SK-N-SH treated with all-trans-retinoic acid at 6 μM for 48 hours (cell line): ENCODE measurements at regions not wholly inside any gene's neighbourhood (a gene's known extent, or its start where the extent isn't known, plus 50 kb on each side); places are given as distances from the start of the nearest gene placed in this dataset.

Experiments
- ATAC-seq: fragments of 200-7000 bp; cut with Tn5 transposase; 3 replicates; pipeline ENCODE4 v1.9.1; 2020; ENCODE audit warnings: mild to moderate bottlenecking, moderate library complexity
- ARNTL ChIP-seq: fragments of 450-650 bp; formaldehyde crosslinking; IDR thresholded peaks from 2 replicates; pipeline ENCODE4 v1.5.0; 2020; ENCODE audit warnings: low read depth, mild to moderate bottlenecking, moderate library complexity, borderline replicate concordance
- CSDC2 ChIP-seq: fragments of 250-450 bp; sonication (Bioruptor Pico); IDR thresholded peaks from 2 replicates; pipeline ENCODE4 v1.5.0; 2020; ENCODE audit warnings: mild to moderate bottlenecking, moderate library complexity
- ESRRG ChIP-seq: fragments of 250-450 bp; sonication (Bioruptor Pico); IDR thresholded peaks from 2 replicates; pipeline ENCODE4 v1.6.1; 2021; ENCODE audit warnings: mild to moderate bottlenecking
- GLIS3 ChIP-seq: fragments of 250-450 bp; sonication (Bioruptor Pico); IDR thresholded peaks from 2 replicates; pipeline ENCODE4 v1.5.0; 2020; ENCODE audit warnings: mild to moderate bottlenecking, moderate library complexity
- ISL1 ChIP-seq: fragments of 250-450 bp; sonication (Bioruptor Pico); IDR thresholded peaks from 2 replicates; pipeline ENCODE4 v2.1.2; 2022; ENCODE audit warnings: mild to moderate bottlenecking, moderate library complexity
- PPARA ChIP-seq: fragments of 250-450 bp; sonication (Bioruptor Pico); IDR thresholded peaks from 2 replicates; pipeline ENCODE4 v1.5.0; 2020; ENCODE audit warnings: mild to moderate bottlenecking, borderline replicate concordance
- RARB ChIP-seq: fragments of 250-450 bp; sonication (Bioruptor Pico); IDR thresholded peaks from 2 replicates; pipeline ENCODE4 v1.8.0; 2021; ENCODE audit warnings: mild to moderate bottlenecking, moderate library complexity
- SNAI2 ChIP-seq: fragments of 250-450 bp; sonication (Bioruptor Pico); IDR thresholded peaks from 2 replicates; pipeline ENCODE4 v1.5.0; 2020; ENCODE audit warnings: mild to moderate bottlenecking, moderate library complexity
- TCF4 ChIP-seq: fragments of 250-450 bp; sonication (Bioruptor Pico); IDR thresholded peaks from 2 replicates; pipeline ENCODE4 v1.8.0; 2021; ENCODE audit warnings: mild to moderate bottlenecking, moderate library complexity, borderline replicate concordance
- TOX ChIP-seq: fragments of 250-450 bp; sonication (Bioruptor Pico); IDR thresholded peaks from 2 replicates; pipeline ENCODE4 v1.8.0; 2021; ENCODE audit warnings: mild to moderate bottlenecking, moderate library complexity, borderline replicate concordance
- ZC3H10 ChIP-seq: fragments of 250-450 bp; sonication (Bioruptor Pico); IDR thresholded peaks from 2 replicates; pipeline ENCODE4 v1.5.1; 2021; ENCODE audit warnings: mild to moderate bottlenecking, moderate library complexity
- ZFP3 ChIP-seq: fragments of 250-450 bp; sonication (Bioruptor Pico); IDR thresholded peaks from 2 replicates; pipeline ENCODE4 v1.5.0; 2020; ENCODE audit warnings: mild to moderate bottlenecking, moderate library complexity
- ZNF565 ChIP-seq: fragments of 450-650 bp; formaldehyde crosslinking; conservative IDR thresholded peaks from 2 replicates; pipeline ENCODE4 v1.5.0; 2020; ENCODE audit warnings: low read depth, mild to moderate bottlenecking, moderate library complexity
- ZNF70 ChIP-seq: fragments of 450-650 bp; formaldehyde crosslinking; IDR thresholded peaks from 2 replicates; pipeline ENCODE4 v1.5.0; 2020; ENCODE audit warnings: mild to moderate bottlenecking, moderate library complexity
- ZNF8 ChIP-seq: fragments of 450-650 bp; formaldehyde crosslinking; IDR thresholded peaks from 2 replicates; pipeline ENCODE4 v1.5.0; 2020; ENCODE audit warnings: mild to moderate bottlenecking, moderate library complexity
- TF ChIP-seq, protein P1 (sequence below): fragments of 250-450 bp; sonication (Bioruptor Pico); IDR thresholded peaks from 2 replicates; pipeline ENCODE4 v1.8.0; 2021; ENCODE audit warnings: low read depth, mild to moderate bottlenecking, moderate library complexity, borderline replicate concordance
- TF ChIP-seq, protein P2 (sequence below): fragments of 250-450 bp; sonication (Bioruptor Pico); IDR thresholded peaks from 2 replicates; pipeline ENCODE4 v1.5.1; 2020; ENCODE audit warnings: low read depth, mild to moderate bottlenecking, moderate library complexity
- TF ChIP-seq, protein P3 (sequence below): fragments of 250-450 bp; sonication (Bioruptor Pico); IDR thresholded peaks from 2 replicates; pipeline ENCODE4 v1.5.1; 2021; ENCODE audit warnings: mild to moderate bottlenecking, moderate library complexity
- TF ChIP-seq, protein P4 (sequence below): fragments of 250-450 bp; sonication (Bioruptor Pico); IDR thresholded peaks from 2 replicates; pipeline ENCODE4 v1.5.0; 2020; ENCODE audit warnings: mild to moderate bottlenecking, moderate library complexity

DNA sequence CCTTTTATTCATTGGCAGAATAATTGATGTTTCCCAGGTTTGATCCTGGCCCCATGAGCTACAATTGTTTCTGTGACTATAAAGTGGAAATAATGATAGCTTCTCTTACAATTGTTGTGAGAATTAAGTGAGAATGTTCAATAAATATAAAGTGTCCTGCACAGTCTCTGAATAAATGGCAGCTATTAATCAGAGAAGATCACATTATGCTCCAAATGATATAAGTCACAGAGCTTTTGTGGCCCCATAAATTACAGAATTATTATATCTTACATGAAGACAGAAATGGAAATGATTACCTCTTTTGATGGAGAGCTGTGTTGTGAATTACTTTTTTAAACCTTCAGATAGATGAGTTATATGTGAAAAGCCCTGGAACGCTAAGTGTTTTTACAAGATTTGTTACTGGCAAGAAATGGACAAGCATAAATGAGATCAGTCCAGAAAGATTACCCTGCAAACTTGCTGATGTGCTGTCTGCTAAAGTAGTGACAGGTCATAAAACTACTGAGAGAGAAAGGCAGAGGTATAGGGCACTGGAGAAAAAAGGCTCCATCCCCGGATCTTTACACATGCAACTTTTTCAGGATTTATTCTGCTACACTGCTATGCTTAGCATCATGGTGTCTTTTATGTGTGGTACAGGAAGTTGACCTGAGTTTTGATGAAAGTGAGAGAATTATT lies 750.9 kb upstream of the GOT2 start:
- TF ChIP-seq ZC3H10 (CRISPR knock-in tag) (no peak), ESRRG (CRISPR knock-in tag) (no peak), PPARA (CRISPR knock-in tag) (no peak), TCF4 (CRISPR knock-in tag) (no peak), ARNTL (CRISPR knock-in tag) (no peak), GLIS3 (no peak), SNAI2 (CRISPR knock-in tag) (no peak), CSDC2 (CRISPR knock-in tag) (no peak), ZNF565 (CRISPR knock-in tag) (no peak), RARB (CRISPR knock-in tag) (no peak), ZNF8 (CRISPR knock-in tag) (no peak), TOX (CRISPR knock-in tag) (no peak), ZFP3 (no peak), ISL1 (CRISPR knock-in tag) (no peak)
- TF ChIP-seq, protein P1, sequence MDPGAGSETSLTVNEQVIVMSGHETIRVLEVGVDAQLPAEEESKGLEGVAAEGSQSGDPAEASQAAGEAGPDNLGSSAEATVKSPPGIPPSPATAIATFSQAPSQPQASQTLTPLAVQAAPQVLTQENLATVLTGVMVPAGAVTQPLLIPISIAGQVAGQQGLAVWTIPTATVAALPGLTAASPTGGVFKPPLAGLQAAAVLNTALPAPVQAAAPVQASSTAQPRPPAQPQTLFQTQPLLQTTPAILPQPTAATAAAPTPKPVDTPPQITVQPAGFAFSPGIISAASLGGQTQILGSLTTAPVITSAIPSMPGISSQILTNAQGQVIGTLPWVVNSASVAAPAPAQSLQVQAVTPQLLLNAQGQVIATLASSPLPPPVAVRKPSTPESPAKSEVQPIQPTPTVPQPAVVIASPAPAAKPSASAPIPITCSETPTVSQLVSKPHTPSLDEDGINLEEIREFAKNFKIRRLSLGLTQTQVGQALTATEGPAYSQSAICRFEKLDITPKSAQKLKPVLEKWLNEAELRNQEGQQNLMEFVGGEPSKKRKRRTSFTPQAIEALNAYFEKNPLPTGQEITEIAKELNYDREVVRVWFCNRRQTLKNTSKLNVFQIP, result no peak
- TF ChIP-seq, protein P2, sequence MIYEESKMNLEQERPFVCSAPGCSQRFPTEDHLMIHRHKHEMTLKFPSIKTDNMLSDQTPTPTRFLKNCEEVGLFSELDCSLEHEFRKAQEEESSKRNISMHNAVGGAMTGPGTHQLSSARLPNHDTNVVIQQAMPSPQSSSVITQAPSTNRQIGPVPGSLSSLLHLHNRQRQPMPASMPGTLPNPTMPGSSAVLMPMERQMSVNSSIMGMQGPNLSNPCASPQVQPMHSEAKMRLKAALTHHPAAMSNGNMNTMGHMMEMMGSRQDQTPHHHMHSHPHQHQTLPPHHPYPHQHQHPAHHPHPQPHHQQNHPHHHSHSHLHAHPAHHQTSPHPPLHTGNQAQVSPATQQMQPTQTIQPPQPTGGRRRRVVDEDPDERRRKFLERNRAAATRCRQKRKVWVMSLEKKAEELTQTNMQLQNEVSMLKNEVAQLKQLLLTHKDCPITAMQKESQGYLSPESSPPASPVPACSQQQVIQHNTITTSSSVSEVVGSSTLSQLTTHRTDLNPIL (CRISPR knock-in tag), result no peak
- TF ChIP-seq, protein P3, sequence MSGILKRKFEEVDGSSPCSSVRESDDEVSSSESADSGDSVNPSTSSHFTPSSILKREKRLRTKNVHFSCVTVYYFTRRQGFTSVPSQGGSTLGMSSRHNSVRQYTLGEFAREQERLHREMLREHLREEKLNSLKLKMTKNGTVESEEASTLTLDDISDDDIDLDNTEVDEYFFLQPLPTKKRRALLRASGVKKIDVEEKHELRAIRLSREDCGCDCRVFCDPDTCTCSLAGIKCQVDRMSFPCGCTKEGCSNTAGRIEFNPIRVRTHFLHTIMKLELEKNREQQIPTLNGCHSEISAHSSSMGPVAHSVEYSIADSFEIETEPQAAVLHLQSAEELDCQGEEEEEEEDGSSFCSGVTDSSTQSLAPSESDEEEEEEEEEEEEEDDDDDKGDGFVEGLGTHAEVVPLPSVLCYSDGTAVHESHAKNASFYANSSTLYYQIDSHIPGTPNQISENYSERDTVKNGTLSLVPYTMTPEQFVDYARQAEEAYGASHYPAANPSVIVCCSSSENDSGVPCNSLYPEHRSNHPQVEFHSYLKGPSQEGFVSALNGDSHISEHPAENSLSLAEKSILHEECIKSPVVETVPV (CRISPR knock-in tag), result no peak
- TF ChIP-seq, protein P4, sequence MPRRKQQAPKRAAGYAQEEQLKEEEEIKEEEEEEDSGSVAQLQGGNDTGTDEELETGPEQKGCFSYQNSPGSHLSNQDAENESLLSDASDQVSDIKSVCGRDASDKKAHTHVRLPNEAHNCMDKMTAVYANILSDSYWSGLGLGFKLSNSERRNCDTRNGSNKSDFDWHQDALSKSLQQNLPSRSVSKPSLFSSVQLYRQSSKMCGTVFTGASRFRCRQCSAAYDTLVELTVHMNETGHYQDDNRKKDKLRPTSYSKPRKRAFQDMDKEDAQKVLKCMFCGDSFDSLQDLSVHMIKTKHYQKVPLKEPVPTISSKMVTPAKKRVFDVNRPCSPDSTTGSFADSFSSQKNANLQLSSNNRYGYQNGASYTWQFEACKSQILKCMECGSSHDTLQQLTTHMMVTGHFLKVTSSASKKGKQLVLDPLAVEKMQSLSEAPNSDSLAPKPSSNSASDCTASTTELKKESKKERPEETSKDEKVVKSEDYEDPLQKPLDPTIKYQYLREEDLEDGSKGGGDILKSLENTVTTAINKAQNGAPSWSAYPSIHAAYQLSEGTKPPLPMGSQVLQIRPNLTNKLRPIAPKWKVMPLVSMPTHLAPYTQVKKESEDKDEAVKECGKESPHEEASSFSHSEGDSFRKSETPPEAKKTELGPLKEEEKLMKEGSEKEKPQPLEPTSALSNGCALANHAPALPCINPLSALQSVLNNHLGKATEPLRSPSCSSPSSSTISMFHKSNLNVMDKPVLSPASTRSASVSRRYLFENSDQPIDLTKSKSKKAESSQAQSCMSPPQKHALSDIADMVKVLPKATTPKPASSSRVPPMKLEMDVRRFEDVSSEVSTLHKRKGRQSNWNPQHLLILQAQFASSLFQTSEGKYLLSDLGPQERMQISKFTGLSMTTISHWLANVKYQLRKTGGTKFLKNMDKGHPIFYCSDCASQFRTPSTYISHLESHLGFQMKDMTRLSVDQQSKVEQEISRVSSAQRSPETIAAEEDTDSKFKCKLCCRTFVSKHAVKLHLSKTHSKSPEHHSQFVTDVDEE (CRISPR knock-in tag), result no peak
- no peak for ATAC-seq

DNA sequence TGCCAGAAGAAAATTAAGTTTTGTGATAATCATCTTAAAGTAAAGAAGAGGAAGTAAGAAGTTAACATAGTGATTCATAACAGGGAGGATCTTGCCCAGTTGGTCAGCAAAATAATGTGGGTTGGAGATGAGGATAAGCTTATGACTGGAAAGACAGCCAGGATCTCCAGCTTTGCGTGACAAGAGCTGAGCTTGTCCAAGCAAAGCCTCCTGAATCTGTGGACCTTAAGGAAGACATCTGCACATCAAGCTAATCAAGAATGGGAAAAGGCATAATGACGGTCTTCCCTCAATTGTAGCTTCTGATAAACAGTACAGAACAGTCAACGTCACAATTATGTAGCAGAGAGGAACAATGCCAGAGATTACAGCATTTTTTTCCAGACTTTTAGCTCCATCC lies 744.7 kb upstream of the GOT2 start:
- ATAC-seq, result no peak
- TF ChIP-seq ESRRG (CRISPR knock-in tag) (no peak), ZNF70 (no peak), SNAI2 (CRISPR knock-in tag) (no peak), ZNF8 (CRISPR knock-in tag) (no peak), ISL1 (CRISPR knock-in tag) (no peak), ZC3H10 (CRISPR knock-in tag) (no peak)
- TF ChIP-seq, protein P3 (CRISPR knock-in tag), result no peak
- TF ChIP-seq, all 23 proteins: peak for 0

DNA sequence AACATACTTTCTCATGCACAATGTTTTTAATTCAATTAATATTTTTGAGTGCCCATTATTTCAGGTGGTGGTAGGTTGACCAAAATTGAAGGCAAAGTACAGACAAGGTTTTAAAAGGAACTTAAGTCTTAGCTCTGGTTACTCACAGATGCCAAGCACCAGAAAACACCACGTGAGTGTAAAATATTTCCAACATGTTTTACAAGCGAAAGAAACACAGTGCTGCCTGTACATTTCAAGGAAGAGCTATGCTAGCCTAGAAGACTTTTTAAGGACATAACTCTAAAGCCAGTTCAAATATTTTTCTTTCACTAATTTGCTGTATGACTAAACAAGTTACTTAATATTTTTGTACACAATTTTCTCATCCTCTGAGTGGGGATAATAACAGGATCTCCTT lies 736.4 kb upstream of the GOT2 start:
- no peak for ATAC-seq

More for the DNA sequence above, 736.4 kb upstream of the GOT2 start:
- TF ChIP-seq, protein P4 (CRISPR knock-in tag), result no peak
- TF ChIP-seq TOX (CRISPR knock-in tag) (no peak), SNAI2 (CRISPR knock-in tag) (no peak)
